A673 (cell line): ENCODE measurements at regions not wholly inside any gene's neighbourhood (a gene's known extent, or its start where the extent isn't known, plus 50 kb on each side); places are given as distances from the start of the nearest gene placed in this dataset.

Experiments used
- CTCF ChIP-seq: fragments of 300-800, 200-600 bp; sonication (generic); conservative IDR thresholded peaks from 2 replicates; pipeline ENCODE4 v1.5.1; 2017; ENCODE audit warnings: low read depth, mild to moderate bottlenecking, antibody characterized with exemption, low read length, moderate library complexity, mixed read lengths
- EZH2 ChIP-seq: fragments of 200-600 bp; sonication (generic); IDR thresholded peaks from 2 replicates; pipeline ENCODE4 v1.6.1; 2017; ENCODE audit warnings: borderline replicate concordance, low read depth, mild to moderate bottlenecking, mixed read lengths, antibody characterized with exemption, low read length; ENCODE audit not compliant: poor library complexity, severe bottlenecking

- TF ChIP-seq CTCF (no peak), EZH2 (no peak)
Observed at GRCh38 chr3:124671106-124671505, 59.1 kb upstream of the UMPS start.
